ENCODE measurements at regions not wholly inside any gene's neighbourhood (a gene's known extent, or its start where the extent isn't known, plus 50 kb on each side); places are given as distances from the start of the nearest gene placed in this dataset.

DNA sequence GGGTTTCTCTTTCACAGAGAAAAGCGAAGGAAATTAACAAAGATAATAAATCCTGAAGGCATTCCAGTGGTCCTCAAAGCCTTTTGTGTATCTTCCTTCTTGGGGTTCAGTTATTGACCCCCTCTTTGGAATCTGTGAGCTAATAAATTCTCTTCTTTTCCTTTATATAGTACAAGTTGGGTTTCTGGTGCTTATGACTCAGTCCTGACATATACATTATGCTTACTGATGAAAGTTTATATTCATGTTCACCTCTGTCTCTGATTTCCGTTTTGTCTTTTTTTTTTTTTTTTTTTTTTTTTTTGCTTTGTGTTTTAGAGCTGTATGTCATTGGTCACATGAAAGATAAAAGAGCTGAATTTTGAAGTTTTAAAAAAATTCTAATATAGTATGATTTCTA is 230.7 kb upstream of the RBMS3 start:
- DNase-seq (ENCODE audit: low read depth): no peak

DNA sequence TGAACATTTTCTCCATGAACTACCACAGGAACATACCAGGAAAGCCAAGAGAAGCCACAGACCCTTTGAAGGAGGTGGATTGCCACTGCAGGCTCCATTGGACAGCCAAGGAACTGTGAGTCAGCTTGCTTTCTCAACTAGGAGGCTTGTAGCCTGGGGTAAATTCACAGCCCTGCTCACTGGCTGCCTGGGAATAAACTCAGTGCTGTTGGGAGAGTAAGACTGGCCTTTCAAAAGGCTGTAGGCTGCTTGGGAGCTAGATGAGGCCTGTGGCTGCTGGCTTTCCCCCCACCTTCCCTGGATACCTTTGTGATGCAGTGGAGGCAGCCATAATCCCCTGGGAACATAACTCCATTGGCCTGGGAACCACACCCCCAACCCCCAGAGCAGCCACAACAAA is 223.5 kb upstream of the RBMS3 start:
- DNase-seq (ENCODE audit: low read depth): peak; percentile 33

DNA sequence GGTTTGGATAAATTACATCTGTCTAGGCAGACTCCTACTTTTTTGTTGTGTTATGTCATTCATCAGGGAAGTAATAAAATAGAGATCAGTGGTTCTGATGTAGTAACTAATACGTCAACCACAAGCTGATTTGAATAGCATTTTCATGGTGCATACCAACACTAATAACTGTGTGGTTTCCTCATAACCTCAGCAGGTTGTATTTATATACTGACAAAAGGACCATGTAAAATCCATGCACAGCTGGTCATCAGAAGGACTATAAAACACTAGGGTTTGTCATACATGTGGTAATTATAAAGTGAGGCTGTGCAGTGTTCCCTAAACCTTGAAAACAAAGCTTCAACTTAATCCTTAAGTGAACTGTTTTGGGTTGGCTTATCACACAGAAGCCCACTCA is 216.8 kb upstream of the RBMS3 start:
- DNase-seq (ENCODE audit: low read depth): no peak

DNA sequence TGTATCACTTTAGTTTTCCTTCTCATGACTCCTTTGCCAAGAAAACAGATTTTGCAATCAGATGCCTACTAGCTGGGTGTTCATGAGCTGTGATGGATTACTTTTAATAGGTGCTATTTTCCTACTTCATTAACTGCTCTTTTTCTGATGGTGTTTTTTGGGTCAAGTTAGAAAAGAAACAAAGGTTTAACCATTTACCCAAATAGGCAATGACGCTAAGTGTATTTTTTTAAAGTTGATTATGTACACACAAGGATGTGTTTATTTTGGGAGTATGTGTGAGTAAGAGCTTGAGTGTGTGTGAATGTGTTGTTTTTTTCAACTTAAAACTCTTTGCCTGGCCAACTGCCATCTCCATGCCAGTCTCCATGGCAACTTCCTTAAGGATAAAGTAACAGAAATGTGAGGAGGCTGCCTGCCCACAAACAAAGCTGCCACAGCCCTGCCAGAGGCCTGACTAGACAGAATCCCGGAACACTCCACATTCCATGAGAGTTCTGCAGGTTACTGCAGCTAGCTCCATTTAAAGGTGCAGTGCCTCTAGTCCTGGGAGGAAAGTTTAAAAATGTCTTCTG is 215.6 kb upstream of the RBMS3 start:
- peak; percentile 95 for DNase-seq (ENCODE audit: low read depth)

DNA sequence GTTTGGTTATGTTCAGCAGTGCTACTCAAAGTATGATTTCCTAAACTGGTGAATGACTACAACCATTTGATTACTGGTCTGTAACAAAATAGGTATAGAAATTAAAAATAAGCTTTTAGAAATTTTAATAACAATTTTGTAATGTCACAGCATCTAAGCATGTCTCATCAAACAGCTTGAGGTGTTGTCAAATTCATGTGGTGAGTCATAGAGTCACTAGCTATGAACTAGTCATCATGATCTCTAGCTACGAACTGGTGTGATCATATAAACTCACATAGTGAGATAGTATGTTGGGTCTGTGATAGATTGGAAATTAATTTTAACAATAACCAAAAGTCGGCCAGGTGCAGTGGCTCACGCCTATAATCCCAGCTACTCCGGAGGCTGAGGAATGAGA is 213.9 kb upstream of the RBMS3 start:
- no peak for DNase-seq (ENCODE audit: low read depth)

DNA sequence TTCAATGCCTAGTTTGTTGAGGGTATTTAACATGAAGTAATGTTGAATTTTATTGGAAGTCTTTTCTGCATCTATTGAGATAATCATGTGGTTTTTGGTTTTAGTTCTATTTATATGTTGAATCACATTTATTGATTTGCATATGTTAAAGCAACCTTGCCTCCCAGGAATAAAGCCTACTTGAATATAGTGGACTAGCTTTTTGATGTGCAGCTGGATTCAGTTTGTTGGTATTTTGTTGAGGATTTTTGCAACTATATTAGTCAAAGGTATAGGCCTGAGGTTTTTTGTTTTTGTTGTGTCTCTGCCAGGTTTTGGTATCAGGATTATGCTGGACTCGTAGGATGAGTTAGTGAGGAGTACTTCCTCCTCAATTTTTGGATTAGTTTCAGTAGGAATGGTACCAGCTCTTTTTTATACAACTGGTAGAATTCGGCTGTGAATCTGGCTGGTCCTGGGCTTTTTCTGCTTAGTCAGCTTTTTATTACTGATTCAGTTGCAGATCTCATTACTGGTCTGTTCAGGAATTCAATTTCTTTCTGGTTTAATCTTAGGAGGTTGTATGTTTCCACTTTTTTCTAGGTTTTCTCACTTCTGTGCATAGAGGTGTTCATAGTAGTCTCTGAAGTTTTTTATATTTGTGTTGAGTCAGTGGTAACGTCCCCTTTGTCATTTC is 209.8 kb upstream of the RBMS3 start:
- DNase-seq (ENCODE audit: low read depth): no peak

DNA sequence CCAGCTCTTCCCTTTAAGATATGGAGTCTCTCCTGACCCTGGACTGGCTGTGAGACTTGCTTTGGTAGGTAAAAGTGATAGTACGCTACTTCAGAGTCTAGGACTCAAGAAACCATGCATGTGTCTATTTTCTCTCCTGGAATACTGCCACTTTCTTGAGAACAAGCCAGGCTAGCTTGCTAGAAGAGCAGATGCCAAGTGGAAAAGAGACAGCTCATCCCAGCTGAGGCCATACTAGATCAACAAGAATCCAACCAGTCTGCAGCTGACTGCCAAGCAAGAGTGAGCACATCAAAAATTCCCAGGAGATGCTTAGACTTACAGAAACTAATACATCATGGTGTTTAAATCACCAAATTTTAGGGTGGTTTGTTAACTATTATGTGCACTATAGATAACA is 208.3 kb upstream of the RBMS3 start:
- peak; percentile 90 for DNase-seq (ENCODE audit: low read depth)

DNA sequence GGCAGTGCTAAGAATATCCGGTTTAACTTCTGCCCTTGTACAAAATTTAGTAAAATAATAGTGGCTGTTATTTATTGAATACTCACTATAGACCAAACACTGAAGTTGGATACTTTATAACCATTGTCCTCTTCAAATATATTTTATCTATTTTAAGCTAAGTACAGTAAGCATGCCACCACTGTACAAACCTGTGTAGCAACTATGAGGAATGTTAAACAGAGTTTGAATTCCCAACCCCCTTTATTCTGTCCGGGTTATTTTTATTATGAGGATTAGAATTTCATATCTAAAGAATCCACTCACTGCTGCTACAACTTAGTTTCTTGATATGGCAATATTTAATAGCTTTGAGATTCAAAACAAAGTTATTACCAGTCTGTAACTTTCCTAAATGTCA is 203.5 kb upstream of the RBMS3 start:
- DNase-seq (ENCODE audit: low read depth): no peak

DNA sequence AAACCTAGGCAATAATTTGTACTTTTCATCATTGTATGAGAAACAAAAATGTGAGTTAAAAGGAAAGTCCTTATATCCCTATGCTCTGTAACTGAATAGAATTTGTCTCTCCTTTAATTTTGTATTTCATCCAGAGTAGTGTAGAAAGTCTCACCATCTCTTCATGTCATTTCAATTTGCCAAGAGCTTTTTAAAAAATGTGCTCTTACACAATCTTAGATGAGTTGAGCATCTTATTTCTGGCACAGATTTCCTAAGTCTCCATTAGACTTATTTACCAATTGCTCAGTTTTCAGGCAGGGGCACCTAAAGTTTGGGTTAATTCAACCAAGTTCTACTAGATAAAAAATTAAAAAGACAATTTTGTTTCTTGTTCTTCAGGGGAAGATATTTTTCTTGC is 201.5 kb upstream of the RBMS3 start:
- no peak for DNase-seq (ENCODE audit: low read depth)

DNA sequence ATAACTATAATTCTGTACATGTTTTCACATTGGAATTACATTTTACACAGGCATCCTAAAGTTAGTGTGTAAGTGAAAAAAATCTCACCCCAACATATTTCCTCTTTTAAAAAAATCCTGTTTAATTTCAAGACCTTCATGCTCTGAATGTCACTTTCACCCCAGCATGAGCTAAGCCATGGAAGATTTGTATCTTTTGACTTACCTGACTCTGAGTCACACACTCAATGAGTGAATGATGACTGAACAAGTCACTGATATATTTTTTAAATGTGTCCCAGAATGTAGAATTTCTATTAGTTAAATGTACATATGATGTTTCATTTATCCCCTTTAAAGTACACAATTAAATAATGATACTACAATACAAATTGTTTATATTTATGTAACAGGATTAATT is 199.9 kb upstream of the RBMS3 start:
- no peak for DNase-seq (ENCODE audit: low read depth)

DNA sequence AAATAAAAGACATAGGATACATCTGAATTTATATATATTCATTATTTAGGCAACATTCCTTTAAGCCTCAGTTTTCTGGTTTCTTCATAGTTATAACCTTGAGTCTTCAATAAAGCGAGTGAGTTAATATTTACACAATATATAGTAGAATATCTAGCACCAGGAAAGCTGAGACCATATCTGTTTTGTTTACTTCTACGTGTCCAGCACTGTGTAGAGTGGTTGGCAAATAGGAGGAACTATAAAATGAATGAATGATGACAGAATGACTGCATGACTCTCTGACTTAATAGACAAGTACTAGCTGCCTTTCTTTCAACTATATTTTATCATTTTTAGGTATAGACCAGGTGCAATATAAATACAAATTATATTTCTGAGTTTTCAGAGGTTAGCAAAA is 197.8 kb upstream of the RBMS3 start:
- DNase-seq (ENCODE audit: low read depth): no peak

DNA sequence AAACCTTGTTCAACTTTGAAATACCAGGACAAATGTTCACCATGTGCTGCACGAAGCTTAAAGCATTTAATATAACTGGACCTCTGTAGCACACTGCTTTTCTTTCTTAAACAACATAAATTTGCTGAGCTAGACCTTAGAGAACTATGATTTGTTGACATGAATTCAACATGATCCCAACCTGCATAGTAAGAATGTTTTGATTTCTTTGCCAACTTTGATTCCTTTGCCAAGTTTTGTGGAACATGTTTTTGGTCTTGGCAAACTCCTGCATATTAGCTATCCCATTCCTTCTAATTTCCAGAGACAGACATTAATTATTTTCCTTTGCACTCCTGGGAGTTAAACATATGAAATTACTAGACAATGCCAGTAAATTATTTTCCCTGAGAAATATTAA is 197.2 kb upstream of the RBMS3 start:
- DNase-seq (ENCODE audit: low read depth): no peak

DNA sequence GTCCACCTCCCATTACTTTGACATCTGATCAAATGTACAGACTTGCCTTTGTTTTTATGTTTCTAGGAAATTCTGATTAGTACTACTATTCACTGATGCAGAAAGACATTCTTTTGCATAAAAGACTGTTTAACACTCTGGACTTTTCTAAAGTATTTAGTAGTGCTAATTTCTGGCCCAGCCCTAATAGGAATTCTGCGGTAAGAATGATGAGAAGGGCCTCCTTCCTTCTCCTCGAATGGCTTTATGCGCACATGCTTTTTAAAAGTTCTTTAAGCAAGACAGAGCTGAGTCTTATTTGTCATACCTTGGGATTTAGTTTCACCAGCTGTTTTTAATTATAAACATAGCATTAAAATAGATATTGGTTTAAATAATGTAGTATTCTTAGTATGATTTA is 192.3 kb upstream of the RBMS3 start:
- DNase-seq (ENCODE audit: low read depth): no peak

DNA sequence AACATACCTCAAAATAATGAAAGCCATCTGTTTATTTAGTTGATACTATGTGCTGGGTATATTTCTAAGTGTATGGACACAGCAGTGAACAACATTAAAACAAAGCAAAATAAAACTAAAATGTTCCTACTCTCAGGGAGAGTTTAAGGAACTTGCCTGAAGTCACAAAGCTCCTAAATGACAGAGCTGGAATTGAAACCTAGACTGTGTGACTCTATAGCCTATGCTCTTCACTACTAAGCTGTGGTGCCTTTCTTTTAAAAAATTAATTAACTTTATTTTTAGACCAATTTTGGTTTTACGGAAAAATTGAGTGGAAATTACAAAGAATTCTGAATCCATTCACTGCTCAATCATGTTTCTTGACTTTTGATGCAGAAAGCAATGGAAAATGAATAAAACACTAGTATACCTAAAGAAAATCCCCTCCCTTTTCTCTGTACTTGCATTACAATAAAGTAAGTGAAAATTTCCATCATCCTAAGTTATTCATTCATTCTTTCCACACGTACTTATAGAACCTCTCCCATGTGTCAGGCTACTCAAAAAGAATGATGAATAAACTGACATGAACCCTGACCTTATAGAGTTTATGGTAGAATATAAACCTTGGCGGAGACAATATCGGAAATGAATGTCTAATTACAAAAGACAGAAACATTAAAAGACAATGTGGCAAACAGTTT is 189.8 kb upstream of the RBMS3 start:
- no peak for DNase-seq (ENCODE audit: low read depth)

DNA sequence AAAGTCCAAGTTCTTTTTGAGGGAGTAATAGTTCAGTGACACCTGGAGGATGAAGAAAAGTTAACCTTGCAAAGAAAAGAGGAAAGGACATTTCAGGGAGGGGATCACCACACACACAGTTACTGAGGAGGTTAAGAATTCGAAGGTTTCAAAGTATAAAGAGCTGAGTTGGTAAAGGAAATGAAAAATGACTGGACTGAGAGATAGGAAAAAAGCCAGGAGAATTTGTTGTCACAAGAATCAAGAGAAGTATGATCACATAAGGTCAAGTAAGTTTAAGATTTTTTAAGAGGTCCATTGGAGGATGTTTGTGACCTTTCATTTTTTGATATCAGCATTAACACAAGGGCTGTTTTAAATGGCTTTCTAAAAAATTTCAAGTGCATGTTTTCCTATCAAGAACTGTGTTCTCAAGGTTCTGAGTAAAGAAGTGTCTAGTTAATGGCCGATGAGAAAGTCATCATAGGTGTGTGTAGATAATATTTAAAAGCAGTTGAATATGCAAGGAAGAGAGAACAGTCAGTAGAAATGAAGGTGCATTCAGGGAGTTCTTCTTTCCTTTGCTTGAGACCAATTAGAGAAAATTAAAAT is 189.2 kb upstream of the RBMS3 start:
- no peak for DNase-seq (ENCODE audit: low read depth)

DNA sequence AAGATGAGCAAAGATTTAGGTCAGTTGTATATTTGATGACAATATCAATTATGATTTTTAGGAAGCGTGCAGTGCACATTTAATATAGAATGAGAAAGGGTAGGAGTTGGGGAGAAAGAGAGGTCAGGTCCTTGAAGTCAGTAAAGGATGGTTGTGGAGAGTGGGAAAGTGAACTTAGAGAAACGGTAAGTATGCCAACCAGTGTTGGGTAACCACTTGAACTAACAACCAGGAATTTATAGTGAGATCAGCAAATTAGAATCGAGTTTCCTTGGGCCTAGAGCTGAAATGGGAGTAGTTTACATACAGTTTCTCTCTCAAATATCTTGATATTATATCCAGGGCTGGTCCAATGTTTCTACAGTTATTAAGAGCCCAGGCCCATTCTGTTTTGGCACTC is 188.5 kb upstream of the RBMS3 start:
- DNase-seq (ENCODE audit: low read depth): no peak

DNA sequence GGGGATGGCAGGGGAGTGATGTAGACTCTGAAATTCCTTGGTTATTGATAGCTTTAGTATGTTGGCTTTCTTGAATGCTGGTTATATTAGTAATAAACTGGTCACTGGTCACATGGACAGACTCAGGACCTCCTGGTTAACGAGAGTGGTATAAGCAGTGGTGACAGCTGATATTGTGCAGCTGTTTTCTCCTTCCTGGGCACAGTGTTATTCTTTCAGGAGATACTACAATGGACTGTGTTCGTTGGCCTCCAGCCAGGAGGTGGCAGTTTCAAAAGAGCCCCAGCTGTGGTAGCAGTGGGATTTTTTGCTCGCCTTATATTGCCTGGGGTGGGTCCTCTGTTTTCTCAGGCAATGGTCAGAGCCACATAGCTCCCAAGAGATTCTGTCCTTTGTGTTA is 181.6 kb upstream of the RBMS3 start:
- DNase-seq (ENCODE audit: low read depth): no peak

DNA sequence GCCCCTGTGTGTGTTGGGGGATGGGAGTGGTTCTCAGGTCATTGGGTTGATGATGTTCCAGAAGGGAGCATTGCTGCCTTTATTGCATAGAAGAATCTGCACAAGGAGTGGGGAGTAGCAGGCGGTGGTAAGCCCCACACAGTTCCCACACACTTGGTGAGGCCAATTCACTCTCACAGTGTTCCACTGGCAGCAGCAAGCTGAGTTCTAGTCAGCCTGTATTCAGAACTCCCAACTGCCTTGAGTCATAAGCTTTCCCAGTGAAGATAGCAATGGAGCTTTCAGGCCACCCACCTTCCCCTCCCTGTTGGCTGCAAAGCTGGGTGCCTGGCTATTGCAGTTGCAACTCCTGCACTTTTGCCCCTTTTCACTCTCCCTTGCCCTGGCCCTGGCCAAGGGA is 181.1 kb upstream of the RBMS3 start:
- DNase-seq (ENCODE audit: low read depth): no peak

DNA sequence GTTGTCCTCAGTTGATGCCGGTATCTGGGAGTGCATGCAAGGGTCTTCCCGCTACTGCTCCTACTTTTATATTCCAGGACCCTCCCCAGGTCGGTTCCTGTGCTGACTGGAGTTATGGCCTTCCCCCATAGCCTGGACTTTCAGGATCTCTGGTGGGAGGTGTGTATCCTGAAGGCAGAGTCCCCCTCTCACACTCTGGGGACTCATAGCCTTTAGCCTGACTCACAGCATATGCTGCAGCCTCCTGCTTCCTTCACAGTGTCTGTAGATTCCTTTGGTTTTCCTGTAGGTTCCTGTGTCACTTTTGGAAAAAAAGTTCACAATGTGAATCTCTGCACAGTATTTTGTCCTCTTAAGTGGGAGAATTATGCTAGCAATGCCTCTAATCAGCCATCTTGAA is 180.6 kb upstream of the RBMS3 start:
- no peak for DNase-seq (ENCODE audit: low read depth)

DNA sequence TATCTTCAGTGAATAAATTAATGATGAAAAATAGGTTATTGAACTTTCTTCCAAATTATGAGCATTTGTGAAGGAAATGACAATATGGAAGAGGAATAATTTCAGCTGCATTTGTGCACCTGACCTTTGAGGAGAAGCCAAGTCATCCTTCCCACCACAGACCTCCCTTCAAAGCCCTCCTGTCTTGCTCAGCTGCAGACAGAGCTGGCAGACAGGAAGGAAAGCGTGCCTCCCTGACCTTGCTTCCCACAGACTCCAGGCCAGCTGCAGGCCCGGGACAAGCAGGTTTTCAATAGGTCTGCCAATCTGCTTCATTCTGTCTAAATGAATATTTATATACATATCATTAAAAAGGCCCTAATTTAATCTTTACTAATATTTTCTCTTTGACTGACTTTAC is 152.9 kb upstream of the RBMS3 start:
- DNase-seq (ENCODE audit: low read depth): no peak

DNA sequence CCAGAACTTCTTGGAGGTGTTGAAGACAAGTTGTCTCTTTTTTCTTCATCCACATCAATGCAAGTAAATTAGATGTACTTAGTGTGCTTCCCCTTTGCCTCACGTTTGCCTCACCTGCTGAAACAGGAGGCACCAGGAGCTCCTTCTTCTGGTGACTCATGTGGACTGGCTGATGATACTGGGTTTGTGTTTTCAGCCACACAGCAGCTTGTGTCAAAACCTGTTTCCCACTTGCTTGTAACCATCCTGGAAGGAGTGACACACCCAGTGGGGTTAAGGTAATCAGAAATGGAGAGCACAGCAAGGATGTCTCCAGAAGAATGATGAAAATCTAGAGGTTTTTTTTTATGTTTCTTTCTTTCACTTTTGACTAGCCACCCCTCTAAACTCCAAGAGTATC is 143.3 kb upstream of the RBMS3 start:
- DNase-seq (ENCODE audit: low read depth): no peak

DNA sequence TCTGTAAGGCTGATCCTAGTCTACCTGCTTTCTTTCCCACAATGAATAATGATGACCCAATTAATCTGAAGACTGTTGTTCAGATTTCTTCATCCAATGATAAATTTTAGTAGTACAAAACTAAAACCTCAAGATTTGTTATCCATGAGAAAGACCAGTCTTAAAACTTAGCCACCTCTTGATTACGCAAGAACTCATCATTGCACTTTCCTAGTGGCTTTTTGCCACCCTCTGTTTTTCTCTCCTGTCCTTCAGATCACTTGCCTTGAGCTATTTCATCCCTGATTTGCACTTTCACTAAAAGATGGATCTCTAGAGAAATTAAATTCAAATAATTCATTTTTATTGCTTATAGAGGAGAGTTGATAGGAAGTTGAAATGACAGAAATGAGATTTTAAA is 142.7 kb upstream of the RBMS3 start:
- no peak for DNase-seq (ENCODE audit: low read depth)

DNA sequence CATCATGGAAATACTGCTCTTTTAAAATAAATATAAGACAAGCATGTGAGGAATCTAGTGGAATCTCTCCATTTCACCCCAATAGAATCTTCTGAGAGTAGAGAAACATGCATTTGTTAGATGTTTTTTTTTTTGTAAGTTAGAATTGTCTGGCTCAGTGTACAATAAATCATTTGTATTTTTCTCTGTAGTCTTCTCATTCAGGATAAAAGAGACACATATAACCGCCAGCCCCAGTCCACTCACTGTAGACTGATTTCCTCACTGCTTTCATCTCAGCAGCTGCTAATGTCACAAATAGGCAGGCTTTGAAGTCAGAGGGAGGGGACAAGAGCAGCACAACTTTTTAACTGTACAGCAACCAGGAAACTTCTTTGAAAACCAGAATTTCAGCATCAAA is 140.2 kb upstream of the RBMS3 start:
- DNase-seq (ENCODE audit: low read depth): no peak

All from stromal cell of bone marrow (primary cell).